COLO668 (cell line): ENCODE measurements at regions not wholly inside any gene's neighbourhood (a gene's known extent, or its start where the extent isn't known, plus 50 kb on each side); places are given as distances from the start of the nearest gene placed in this dataset.
"Not testable (repeated sequence)": the region's sequence is repeated elsewhere in the genome, so short reads cannot be mapped to it uniquely, and the experiment has no call there.

Experiments used
- DNase-seq: peaks from one replicate; lab custom pipeline; 2025; ENCODE audit not compliant: unreplicated experiment; lab: John Stamatoyannopoulos, UW

DNA sequence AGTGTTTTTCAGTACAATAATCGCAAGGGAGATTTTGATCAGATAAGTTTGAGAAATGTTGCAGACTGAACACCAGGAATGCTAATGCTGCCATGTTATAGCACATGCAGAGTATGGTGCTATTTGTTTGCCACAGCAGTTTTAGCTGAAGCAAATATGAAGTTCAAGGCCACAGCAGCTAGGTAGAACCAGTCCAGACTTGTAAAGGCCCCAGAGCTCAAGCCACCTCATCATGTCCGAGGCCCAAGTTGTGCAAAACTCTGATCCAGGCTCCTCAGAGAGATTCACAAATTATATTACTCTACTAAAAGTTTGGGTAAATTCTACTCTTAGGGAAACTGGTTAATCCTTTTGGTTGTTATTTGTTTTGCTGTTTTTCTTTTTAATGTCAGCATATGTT, 2702.6 kb downstream of the PCDH9 start:
- no peak for DNase-seq

DNA sequence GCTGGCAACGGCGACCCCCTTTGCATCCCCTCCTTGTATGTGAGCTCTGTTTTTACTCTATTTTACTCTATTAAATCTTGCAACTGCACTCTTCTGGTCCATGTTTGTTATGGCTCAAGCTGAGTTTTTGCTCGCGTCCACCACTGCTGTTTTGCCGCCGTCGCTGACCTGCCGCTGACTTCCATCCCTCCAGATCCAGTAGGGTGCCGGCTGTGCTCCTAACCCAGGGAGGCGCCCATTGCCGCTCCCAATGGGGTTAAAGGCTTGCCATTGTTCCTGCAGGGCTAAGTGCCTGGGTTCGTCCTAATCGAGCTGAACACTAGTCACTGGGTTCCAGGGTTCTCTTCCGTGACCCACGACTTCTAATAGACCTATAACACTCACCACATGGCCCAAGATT, 2704.4 kb downstream of the PCDH9 start:
- no peak for DNase-seq

DNA sequence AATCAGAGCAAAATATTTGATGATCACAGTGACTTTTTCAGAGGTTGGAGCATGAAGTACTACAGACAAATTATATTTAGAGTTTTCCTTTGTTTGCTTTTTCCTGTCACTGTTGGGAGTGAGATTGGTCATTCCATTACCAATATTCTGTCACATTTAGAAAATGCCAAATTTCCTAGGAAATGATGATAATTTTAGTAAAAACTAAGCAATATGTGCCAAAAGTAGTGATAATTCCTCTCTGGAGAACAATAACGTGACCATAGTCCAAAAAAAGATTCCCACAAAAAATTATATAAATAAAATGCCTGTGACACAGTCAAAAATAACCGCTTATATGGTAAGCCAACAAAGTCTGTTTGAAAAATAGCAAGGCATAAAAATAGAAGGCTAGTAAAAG, 2719.4 kb downstream of the PCDH9 start:
- no peak for DNase-seq

DNA sequence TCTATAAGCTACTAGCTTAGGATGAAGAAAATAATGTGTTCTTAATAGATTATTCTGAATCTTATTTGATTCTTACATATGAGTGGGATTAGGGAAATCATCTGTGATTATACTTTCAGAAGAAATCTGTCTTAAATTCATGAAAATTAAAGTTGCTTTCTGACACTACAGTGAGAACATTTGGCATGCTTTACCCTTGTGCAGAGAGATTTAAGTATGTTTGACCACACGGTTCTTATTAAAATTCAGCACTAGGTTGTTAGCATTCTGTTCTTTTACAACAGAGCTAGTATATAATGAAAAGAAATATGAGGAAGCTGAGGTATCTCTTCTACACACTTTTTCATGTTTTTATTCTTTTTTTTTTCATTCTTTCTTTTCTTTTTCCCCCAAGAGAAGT, 2723.9 kb downstream of the PCDH9 start:
- no peak for DNase-seq

DNA sequence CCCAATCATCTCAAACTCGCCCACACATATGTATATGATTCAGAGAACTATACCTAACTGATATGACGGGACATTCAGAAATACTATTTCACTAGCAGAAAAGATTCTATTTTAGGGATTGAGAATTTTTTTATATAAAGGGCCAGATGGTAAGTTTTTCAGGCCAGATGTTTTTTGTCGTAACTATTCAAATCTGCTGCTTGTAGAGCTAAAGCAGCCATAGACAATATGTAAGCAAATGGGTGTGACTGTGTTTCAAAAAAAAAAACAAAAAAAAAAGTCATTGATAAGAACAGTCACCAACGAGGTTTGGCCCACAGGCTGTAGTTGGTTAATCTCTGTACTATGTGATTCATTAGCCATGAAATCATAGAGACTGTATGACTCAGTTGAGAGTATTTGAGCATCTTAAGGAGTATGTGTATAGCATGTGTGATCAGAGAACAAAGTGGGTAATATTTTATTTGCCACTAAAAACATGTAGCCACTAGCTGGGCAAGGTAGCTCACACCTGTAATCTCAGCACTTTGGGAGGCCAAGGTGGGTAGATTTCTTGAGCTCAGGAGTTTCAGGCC, 2724.7 kb downstream of the PCDH9 start:
- DNase-seq, result no peak

DNA sequence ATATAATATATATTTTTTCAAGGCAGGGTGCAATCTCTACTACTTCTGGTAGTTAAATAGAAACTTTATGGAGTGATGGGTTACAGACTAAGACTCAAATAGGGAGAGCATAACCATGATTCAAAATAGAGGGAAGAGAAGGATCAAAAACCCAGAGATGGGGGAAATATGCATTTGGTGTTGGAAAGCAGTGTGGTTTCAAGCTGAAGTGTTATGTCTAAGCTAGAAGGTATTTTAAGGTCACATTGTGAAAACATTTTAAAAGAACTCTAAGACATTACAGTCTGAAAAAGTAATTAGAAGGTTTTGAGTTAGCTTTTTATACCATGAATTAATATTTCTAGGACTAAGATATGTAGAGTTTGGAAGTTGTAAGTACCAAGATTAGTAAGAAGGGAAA, 2741.4 kb downstream of the PCDH9 start:
- DNase-seq, result no peak

DNA sequence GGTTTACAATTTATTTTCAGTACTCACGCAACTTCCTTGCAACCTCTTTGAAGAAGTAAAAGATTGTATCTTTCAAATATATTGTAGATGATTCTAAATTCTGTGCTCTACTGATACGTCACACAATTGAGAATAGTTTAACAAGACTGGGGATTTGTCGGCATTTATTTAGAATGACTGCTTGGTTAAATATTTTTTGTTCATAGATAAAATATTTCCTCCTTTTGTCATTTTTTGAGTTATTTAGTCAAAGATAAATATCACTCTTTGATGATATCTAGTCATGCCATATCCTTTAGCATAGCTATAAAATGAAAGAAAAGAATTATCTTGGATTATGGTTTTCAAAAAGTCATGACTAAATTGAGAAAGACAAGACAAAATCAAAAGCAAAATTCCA, 2747.8 kb downstream of the PCDH9 start:
- DNase-seq, result no peak

DNA sequence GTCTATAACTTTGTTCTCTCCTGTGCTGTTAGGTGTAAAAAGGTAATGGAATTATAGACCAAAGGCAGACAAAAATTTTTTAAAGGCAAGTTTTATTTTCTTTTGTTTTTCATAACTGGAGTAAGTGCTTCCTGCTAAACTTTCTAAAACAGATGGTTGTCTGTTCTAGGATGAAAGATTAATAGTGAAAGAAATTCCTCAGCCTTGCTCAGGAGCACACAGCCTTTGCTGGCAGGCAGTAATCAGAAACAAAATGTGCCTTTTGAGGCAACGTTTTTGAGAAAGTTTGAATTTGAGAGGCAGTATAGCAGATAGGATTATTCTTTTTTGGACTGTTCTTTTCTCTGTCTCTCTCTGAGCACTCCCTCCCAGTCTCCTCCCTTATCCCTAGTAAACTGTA, 2749.5 kb downstream of the PCDH9 start:
- DNase-seq, result no peak

DNA sequence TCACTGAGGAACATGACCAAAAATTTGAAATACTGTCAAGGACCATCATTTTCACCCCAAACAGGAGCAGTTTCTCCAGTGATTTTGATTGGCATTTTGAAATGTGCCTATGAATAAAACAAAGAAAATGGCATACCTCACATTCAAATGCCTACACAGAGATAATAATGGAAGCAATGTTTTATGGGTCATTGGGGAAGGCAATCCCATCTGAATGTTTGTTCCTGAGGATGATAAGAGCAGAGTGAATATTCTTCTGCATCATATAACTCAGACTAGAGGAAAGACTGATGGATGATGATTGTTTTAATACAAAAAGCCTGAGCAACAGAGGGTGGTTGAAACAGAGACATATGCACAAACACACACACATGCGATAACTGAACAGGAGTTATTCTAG, 2749.9 kb downstream of the PCDH9 start:
- no peak for DNase-seq

DNA sequence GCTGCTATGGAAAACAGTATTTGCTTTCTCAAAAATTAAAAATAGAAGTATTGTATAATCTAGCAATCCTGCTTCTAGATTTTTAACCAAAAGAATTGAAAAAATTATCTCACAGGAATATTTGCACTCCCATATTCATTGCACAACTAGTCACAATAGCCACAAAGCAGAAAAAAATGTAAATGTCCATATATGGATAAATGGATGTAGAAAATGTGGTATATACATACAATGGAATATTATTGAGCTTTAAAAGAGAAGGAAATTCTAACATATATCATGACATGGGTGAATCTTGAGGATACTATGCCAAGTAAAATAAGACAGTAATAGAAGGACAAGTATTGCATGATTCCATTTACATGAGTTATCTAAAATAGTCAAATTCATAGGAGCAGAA, 2753.0 kb downstream of the PCDH9 start:
- no peak for DNase-seq

DNA sequence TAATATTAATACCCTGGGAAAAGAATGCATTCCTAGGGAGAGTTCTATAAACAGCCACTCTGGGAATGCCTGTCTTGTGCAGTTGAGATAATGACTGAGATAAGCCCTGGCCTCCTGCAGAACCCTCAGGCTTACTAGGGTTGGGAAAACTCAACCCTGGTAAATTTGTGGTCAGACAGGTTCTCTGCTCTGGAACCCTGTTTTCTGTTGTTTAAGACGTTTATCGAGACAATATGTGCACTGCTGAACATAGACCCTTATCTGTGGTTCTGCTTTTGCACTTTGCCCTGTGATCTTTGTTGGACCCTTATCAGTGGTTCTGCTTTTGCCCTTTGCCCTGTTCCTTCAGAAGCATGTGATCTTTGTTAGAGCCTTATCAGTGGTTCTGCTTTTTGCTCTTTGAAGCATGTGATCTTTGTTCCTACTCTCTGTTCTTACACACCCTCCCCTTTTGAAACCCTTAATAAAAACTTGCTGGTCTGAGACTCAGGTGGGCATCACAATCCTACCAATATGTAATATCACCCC, 2754.0 kb downstream of the PCDH9 start:
- not testable (repeated sequence) for DNase-seq

DNA sequence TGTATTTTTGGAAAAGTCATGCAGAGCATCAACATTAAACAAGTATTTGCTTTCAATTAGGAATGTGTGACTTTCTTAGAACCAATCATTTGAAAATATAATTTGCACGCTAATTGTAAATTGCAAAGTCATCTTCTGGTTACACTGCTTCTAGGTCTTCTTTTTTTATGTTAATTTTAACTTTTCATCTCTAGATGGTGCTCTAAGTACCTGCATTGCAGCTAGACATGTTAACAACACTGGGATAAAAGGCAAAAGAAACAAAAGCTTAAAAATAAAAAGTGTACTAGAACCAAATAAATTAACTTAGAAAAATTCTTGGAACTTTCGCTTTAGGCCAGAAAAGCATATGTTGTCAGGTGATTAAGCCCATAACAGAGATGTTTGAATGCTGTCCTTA, 2758.2 kb downstream of the PCDH9 start:
- DNase-seq, result no peak

DNA sequence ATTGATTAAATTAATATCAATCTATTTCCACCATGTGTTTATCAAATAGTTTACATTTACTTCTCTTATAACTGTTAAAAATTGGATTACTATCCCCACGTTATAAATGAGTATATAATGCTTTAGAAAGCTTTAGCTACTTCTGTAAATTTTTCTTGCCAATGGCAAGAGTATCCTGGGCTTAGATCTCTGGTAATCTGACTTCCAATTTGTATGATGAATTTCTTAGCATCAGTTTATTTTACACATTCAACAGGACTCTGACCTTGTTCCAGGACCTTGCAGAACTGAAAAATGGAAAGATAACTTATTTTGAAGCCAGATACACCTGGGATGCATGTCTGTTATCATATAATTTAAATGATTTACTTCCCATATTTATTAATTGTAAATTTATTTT, 2759.4 kb downstream of the PCDH9 start:
- DNase-seq, result no peak

DNA sequence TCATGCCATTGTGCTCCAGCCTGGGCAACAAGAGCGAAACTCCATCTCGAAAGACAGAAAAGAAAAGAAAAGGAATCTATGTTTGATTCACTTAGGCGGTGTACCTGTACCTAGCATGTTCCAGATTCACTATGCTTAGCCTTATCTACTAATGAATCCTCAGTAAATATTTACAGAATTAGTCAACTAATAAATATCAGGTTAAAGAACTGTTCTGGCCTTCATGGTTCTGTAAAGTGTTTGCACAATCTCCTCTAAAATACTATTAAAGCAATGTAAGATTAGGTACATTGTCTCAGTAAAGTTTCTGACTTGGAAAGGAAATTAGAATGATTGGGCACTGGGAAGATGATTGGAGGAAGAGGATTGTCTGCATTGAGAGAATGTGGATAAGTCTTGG, 2770.4 kb downstream of the PCDH9 start:
- DNase-seq, result no peak

DNA sequence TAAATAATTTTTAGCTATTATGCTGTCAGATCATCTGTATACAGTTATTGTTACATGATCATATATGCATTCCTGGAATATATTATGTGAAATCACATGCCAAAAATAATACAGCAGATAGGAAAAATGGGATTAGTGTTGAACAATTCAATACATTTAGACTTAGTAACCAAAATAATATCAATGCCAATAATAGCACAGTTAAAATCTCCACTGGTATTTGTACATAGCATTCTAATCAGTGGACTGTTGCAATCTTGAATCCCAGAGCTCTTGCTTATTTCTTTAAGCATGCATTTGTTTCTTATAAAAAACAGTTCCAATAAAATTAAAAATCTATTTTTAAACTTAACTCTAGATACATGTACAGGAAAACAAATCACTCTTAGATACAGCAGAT, 2772.2 kb downstream of the PCDH9 start:
- DNase-seq, result no peak

DNA sequence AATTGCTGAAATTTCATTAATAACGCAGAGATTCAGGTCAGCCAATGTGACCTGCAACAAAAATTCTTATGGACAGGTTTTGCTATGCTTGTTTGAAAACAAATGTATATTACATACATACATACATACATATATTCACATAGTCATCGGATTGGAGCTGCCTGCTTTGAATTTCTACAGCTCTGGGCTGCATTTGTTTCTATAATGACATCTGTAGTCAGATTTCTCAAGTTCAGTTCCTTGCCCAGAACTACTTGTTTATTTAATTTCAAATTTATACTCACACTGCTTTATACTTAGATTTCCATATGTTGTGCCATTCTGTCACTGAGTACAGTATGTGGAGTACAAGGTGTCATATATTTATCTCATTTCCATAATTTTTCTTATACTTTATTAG, 2775.0 kb downstream of the PCDH9 start:
- DNase-seq, result no peak

DNA sequence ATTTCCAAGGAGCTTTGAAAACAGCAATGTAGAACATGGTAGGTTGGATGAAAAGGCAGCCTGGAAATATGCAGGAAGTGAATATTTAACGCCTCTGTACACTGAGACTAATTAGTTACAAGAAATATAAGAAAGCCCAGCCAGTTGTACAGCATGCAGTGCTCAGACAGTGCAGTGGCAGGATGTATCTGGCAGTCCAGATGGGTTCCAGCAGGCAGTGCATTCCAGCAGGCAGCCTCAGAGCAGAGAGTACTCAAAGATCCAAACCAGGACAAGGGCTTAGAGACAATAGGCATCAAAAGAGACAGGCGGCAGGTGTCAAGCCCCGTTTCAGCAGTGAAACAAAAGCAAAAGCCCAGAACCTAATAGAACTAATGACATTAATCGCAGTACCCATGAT, 2776.3 kb downstream of the PCDH9 start:
- DNase-seq, result no peak

DNA sequence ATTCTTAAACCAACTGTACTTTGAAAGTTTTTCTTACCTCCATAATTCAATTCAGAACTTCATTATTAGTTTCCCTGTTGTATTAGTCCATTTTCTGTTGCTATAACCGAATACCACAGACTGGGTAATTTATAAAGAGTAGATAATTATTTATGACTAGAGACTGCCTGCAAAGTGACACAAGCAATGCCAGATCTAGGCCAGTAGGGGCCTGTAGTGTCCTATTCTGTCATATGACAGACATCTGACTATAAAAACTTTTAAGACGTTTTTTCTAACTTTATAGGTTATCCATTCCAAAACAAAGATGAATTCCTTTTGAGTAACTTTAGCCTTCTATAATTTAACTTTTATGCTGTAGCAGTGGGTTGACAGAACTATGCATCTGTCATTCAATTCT, 2783.8 kb downstream of the PCDH9 start:
- DNase-seq, result no peak

DNA sequence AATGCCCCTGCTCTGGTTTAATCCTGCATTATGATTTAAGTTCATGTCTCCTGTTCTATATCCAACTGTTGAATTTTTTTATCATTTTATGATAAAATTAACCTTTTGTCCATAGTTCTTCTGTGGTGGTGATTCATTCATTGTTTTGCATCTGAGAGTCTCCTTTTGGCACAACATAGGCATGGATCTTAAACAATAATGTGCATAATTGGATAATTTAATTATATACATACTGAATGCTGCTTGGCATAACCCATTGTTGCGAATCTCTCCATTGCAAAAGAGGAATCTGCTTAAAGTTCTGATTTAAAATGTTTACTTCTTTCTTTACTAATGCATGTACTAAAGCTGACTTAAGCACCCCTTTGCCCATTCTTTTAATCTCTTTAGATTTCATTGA, 2788.4 kb downstream of the PCDH9 start:
- no peak for DNase-seq

DNA sequence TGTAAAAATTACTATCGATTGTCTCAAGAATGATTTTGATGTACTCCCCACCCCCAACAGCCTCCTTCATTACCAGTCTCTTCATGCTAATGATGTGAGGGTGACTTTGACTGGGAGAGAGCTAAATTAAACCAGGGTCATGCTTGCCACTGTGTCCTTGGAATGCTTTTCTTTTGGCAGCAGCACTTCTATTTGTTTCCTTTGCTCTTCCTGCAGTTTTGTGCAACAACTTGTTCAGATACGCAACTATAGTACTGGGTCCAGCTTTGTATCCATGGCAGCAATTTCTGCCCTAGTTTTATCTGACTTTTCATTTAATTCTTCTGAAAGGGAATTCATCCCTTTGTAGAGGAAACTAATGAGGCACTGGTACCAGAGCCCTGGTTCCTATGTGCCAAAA, 2792.1 kb downstream of the PCDH9 start:
- DNase-seq, result no peak

DNA sequence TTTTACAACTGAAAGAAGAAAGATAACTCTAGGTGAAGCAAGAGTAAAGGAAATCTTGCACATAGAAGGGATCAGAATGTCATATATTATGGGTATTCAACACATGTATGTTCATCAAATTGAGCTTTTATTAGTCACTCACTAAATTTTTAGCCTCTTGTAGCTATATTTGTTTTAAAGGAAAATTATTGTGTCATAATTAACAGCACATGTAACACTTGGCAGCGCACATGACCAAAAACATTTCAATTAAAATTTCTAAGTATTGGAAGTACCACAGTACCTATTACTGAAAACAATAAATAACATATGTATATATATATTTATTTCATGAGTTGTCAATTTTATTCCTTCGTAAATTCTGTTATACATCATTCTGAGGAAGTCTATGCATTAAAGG, 2800.4 kb downstream of the PCDH9 start:
- DNase-seq, result no peak

DNA sequence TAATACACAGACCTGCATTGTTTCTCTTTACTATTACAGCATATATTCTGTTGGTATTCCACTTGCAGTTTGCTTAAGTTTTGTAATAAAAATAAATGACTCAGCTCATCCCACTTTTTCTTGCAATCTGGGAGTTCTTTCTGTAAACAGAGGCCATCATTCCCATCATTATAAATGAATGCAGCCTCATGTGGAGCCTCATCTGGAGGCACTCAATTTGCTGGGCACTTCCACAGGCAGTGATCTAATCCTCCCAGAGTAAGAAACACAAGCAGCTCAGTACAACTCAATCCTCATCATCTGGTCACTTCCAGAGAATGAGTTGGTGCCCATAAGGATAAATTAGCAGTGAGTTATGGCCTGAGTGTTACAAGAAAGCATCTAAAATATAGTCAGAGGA, 2801.9 kb downstream of the PCDH9 start:
- no peak for DNase-seq

DNA sequence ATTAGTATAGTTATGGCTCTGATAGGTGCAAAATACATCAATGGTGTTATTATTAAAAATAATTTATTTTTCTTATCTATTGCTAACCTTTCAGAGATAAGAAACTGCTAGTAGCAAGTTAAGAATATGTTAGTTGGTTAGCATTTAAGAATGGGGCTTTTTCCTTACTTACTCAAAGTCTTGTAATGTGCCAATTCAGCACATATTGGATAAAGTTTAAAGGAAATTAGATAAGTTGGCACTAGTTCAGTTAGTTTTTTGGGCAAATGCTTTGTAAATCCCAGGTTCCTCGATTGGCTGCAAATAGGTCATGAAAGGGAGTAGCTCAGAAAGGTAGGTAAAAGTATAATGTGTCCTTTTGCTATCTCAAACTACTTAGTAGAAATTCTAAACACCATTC, 2806.7 kb downstream of the PCDH9 start:
- DNase-seq, result no peak

DNA sequence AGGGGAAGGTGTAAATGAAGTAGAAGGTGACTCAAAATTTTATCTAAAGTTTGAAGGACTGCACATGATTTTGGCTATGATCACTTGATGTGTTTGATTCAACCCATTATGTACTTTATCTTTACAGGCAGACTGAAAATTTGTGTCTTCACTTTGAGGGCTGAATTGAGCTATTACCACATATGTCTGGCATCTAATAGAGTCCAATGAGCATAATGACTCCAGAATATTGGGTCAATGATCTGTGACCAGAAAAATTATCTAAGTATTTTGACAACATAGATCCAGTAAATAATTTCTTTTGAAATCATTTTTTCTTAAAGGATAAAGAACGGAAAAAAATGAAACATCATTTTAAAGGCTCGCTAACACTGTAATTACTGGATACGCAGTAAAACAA, 2810.0 kb downstream of the PCDH9 start:
- DNase-seq, result no peak
